Right renal cortex interstitium (tissue), 3 donors: ENCODE measurements at regions not wholly inside any gene's neighbourhood (a gene's known extent, or its start where the extent isn't known, plus 50 kb on each side); places are given as distances from the start of the nearest gene placed in this dataset.

Experiments used
- DNase-seq, 3 donors: peaks; one replicate each; pipeline ENCODE4 v3.0.0-alpha.2; 2013; ENCODE audit warnings: low read depth in 3 of 3, low spot score in 2 of 3

- DNase-seq = no peak
Observed at GRCh38 chr3:72316501-72317279, 531.6 kb downstream of the SHQ1 start.

DNA sequence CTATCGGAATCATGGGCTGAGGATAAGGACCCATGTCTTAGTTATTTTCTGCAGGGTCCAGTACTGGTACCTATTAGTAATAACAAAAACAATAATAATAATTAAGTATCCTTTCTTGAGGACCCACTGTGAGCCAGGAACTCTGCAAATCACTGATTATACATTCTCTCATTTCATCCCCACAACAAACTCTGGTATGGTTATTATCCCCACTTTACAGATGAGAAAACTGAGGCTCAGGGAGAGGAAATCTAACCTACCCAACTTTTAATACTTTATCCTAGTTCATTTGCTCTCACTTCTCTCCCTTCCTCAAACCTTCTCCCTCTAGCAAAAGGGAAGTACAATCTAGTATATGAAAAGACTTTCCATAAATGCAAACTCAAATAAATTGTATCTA is 528.4 kb upstream of the PROK2 start:
- no peak for DNase-seq

GRCh38 chr3:72312339-72312738 is 527.4 kb upstream of the PROK2 start:
- no peak for DNase-seq

- no peak for DNase-seq
Observed at GRCh38 chr3:72311425-72311824, 526.5 kb upstream of the PROK2 start.

DNA sequence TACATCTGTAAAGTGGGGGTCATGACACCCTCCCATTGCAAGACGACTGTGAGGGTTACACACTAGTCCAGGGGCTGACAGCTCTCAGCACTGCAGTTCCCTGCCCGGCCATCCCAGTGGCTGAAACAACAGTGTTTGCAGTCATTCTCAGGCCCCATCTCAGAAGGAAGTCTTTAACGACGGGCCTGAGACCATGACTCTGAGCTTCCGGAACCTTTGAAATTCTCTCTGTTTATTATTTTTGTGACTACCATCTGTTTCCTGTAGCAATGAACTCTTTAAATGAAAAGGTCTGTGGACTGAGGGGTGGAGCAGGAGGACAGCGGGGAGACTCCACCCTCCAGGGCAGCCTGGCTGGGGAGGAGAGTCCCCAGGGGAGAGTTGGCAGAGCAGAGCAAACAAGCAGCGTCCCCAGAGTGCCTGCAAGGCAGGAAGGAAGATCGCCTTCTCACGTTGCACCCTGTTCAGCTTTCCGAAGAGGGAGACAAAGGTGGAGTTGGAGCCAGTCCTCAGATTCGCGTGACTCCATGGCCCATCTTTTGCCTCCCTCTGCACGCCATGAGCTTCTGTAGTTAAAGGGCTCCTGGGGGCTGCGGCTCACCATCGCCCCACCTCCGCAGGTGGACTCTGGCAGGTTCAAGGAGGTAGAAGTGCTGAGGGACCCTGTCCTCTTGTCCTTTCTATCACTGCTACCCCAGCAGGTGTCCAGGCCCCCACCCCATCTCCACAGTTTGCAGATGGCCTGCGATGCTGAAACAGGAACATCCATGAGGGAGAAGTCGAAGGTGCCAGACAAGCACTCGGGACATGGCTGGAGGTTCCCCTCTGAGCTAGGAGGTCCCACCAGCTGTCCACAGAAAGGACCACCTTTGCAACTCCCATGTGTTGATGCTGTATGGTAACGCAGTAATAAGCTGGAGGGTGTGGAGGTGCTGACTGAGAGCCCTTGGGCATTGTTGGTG is 525.8 kb upstream of the PROK2 start:
- DNase-seq = peak in 2 of 3 donors; percentile 31 to 36

DNA sequence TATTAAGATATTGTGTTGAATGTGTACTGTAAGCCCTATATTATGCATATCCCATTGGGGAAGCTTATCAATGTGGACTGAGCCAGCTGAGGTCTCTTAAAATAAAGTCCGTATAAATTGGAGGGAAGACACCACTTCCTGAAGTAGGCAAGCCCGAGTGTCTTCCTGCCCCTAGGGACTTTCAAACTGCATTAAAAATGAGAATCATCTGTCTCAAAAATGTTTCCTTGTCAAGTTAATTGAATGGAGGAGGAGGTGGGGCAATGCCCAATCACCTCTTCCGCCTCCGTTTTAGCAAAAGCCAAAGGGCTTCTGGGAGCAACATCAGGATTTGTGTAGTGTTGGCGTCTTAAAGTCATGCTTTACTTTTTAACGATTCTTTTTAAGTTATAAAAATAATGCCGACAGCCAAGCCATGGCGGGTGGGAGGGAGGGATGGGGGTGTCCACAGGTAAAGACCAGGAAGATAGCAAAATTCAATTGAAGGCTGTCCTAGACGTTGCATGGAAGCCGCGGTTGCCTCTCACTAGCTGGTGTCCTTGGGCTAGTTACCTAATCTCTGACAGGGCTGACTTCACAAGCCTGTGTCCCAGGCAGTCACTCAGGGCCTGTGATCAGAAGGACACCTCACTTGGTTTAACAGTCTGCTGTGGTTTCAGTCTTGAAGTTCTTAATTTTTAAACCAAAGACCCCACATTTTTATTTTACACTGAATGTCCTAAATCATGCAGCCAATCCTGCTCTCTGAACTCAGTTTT is 524.9 kb upstream of the PROK2 start:
- no peak for DNase-seq

- DNase-seq = no peak
Observed at GRCh38 chr3:72308641-72309040, 523.7 kb upstream of the PROK2 start.

DNA sequence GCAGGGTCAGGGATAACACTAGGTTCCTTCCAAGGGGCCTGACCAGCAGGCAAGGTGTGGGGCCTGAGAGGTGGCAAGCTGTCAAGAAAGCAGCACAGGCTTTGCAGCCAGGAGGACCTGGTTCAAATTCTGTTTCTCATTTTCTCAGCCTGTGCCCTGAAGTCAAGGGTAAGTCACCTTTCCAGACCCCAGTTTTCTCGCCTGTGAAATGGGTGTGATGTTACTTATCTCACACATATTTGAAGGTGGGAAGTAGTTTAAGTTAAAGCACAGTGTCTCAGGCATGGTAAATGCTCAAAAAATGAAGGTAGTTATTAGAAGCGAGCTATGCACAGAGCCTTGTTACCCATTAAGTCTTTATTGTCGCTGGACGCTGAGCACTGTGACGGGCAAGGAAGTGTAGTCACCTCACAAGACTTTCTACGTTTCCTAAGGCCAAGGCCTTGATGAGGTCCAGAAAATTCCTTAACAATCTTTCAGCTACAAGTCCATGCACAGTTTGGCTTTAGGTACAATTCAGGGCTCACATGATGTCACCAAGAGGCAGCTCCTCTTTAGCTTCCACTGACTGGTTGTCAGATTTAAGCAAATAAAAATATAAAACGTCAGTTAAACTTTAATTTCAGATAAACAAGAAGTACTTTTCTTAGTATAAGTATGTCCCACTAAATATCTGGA is 522.6 kb upstream of the PROK2 start:
- DNase-seq = no peak

GRCh38 chr3:72306800-72307341 is 521.9 kb upstream of the PROK2 start:
- peak; percentile 62 to 89 (median 77) for DNase-seq

GRCh38 chr3:72303926-72304325 is 519.0 kb upstream of the PROK2 start:
- DNase-seq = no peak

- DNase-seq = no peak
Observed at GRCh38 chr3:72301779-72302178, 516.8 kb upstream of the PROK2 start.

DNA sequence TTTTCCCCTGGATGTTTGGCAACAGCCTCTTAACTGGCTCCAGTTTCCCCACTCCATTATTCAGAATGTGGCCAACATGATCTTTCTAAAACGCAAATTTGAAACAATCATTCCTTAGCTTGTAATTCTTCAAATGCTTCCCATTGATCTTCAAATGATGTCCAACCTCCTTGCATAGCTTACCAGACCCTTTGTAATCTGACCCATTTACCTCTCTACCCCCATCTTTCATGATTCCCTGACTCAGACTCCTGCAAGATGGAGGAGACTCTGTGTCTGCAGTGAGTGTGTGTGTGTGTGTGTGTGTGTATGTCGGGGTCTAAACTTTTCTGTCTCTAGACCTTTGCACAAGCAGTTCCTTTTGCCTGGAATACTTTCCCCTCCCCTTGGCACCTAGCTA is 515.7 kb upstream of the PROK2 start:
- DNase-seq = no peak

DNA sequence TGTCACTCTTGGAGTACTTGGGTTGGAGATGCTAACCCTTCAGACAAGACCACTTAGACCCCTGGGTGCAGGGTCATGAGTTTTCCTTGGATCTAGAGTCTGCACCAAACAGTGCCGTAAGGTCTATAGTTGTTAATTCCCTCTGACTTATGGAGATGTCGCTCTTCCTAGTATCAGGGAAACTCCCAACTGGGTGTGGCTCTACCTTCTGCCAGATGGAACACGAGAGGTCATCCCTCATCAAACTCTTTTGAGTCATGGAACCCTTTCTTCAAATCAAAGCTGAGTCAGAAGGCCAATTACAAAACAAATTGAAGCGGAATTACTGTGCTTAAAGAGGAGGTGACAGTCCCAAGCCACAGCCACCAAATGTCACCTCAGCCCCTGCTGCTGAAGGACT is 514.9 kb upstream of the PROK2 start:
- no peak for DNase-seq

GRCh38 chr3:72299321-72299802 is 514.4 kb upstream of the PROK2 start:
- no peak for DNase-seq

DNA sequence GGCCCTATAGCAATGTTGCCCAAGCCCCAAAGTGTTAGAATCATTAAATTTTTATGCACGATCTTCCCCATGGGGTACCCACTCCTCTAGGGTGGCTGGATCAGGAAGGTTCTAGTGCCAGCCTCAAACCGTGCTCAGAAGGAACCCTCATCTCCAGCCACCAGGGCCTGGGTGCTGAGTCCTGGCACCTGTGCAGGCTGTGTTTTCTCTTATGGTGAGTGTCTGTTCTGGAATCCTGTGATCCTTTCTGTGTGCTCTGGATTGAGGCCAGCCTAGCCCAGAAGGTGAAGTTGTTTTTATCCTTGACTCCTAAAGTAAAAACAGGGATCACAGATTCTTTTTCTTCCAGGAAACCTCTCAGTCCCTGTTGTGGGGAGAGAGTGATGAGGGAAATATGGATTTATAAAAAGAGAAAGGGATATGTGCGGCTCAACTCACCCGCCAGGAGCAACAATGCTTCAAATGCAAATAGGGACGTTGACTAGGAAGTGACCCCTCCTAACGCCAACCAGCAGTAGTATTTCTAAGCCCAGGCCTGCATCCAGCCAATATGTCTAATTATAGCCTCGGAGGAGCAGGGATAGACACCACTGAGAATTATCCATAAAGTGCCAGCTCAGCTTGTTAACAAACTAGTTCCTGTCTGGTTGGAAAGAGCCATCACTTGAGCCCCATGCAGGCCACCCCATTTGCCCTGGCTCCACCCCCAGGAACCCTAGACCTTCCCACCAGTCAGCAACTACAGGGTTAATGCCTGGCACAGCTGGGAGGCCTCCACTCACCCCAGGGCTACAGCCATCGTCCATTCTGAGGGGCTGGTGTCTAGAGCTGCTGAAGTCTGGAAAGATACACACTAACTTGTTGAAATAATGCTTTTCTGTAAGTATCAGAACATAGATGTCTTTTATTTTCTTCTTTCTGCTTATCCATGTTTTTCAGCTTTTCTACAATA is 513.5 kb upstream of the PROK2 start:
- no peak for DNase-seq

DNA sequence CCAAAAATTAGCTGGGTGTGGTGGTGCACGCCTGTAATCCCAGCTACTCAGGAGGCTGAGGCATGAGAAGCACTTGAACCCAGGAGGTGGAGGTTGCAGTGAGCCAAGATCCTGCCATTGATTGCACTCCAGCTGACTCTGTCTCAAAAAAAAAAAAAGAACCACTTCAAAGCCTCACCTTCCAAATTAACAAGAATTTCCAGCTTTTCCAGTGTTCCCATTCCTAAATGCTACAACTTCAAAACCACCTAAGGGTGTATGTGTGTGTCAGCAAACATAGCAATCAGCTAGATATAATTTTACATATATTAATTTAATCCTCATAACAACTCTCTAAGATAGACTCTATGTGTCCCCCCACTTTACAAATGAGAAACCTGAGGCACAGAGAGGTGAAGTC is 512.5 kb upstream of the PROK2 start:
- DNase-seq = no peak

- no peak for DNase-seq
Observed at GRCh38 chr3:72296477-72297111, 511.6 kb upstream of the PROK2 start.

- DNase-seq = no peak
Observed at GRCh38 chr3:72295962-72296450, 511.1 kb upstream of the PROK2 start.
